ENCODE measurements at regions not wholly inside any gene's neighbourhood (a gene's known extent, or its start where the extent isn't known, plus 50 kb on each side); places are given as distances from the start of the nearest gene placed in this dataset.

- TF ChIP-seq CTCF (IDR thresholded peaks at IDR 0.05), result no peak
Measured at GRCh38 chr11:70671083-70671482, 272.8 kb downstream of the CTTN start.

DNA sequence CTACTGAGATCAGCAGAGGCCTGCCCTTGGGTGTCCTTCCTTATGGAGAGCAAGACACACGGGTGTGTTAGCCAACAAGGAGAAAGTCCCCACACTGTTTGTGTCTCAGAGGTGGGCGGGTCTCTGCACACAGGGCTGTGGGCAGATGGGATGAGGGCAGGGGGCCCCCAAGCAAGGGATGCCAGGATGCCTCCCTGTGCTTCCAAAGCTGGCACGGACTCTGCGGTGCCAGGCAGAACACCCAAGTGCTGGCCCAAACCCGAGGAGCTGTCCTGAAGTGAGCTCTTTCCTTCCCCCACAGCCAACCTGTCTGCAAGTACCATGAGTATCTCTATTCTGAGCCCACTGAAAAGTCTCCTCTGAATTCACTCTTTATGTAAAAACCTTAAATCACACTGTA, 273.3 kb downstream of the CTTN start:
- no peak for TF ChIP-seq CTCF (IDR thresholded peaks at IDR 0.05)

DNA sequence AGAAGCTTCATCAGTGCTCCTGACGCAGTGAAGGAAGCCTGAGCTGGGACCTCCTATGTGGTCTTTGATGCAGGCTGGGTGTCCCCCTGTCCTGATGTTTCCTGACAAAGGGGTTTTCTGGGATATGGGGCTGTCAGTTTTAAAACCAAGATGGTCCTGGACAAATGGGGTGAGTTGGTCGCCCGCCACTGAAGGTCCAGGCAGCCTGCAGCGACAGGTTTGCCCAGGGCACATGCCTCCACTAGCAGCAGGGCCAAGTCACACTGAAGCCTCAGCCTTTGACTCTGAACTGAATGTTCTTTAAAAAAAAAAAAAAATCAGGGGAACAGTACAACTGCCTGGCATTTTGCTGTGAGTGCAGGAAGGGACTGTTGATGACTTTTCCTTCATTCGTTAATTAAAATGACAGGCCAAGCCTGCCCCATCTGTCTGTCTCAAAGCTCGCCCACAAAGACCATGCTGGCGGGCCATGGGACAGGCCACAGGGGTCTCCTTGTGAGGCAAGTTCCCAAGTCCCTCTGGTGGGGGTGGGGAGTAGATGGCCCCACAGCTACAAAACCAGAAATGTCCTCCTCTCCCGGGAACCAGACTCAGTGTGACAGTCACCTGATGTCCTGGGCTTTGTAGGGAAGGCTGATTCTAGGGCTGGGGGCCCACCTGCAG, 274.8 kb downstream of the CTTN start:
- no peak for TF ChIP-seq CTCF (IDR thresholded peaks at IDR 0.05)

- TF ChIP-seq CTCF (IDR thresholded peaks at IDR 0.05), result no peak
Measured at GRCh38 chr11:70674605-70675004, 276.3 kb downstream of the CTTN start.

GRCh38 chr11:70675697-70676374, 277.5 kb downstream of the CTTN start:
- no peak for TF ChIP-seq CTCF (IDR thresholded peaks at IDR 0.05)

GRCh38 chr11:70677232-70677916, 279.0 kb downstream of the CTTN start:
- TF ChIP-seq CTCF (IDR thresholded peaks at IDR 0.05), result no peak

- TF ChIP-seq CTCF (IDR thresholded peaks at IDR 0.05), result no peak
Measured at GRCh38 chr11:70678931-70679900, 280.9 kb downstream of the CTTN start.

Data from LNCAP (cell line).